HG03565 (cell line): ENCODE measurements at regions not wholly inside any gene's neighbourhood (a gene's known extent, or its start where the extent isn't known, plus 50 kb on each side); places are given as distances from the start of the nearest gene placed in this dataset.

Source experiments
- ATAC-seq: cut with Tn5 transposase; IDR thresholded peaks from one replicate; pipeline ENCODE4 v1.9.1; 2021; ENCODE audit warnings: mild to moderate bottlenecking, moderate library complexity; ENCODE audit not compliant: unreplicated experiment

DNA sequence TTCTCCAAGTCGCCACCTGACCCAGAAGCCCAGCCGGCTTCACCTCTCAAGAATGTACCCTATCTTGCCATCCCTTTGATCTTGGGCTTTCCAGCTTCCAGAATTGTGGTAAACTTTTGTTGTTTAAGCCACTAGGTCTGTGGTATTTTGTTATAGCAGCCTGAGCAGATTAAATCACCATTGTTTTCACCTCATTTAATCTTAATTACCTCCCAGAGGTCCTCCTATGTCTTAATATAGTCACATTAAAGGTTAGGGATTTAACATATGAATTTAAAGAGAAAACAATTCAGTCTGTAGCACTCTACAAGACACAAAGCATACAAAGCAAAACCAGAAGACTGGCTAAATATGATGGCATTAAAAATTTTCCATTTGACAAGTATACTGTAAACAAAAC, 123.4 kb upstream of the CADM2 start:
- no peak for ATAC-seq

DNA sequence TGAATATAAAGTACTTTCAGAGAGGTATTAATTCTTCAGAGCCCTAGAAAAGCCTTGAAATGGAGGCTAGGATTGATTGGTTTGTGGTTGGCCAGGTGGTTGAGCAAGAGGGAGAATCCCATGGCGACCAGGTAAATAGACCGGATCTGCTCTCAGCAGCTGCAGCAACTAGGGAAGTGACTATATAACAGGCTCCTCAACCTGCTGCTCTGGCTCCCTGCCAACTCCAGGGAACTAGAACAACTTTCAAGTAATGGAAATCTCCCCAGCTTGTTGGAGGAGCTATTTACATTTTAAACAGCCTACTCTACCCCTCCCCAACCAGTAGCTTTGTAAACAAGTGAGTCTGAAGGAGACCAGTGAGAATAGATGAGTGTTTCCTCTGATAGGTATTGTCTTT, 121.8 kb upstream of the CADM2 start:
- ATAC-seq = no peak

DNA sequence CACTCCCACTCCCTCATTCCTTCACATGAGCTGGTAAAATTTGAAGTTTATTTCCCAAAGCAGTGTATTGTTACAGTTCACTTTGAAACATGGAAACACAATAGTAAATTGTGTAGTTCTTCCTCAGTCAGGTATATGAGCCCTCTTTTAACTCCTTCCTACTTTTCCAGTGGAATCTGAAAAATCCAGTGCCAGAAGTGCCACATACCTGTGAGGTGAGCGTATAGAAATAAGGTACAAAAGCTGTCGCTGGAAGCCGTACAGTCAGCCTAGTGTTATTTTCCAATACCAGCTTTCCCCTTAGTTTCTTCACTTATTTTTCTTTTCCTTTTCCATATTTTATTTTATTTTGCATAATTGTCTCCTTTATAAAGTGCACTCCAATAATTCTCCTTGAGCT, 81.7 kb upstream of the CADM2 start:
- ATAC-seq = no peak

DNA sequence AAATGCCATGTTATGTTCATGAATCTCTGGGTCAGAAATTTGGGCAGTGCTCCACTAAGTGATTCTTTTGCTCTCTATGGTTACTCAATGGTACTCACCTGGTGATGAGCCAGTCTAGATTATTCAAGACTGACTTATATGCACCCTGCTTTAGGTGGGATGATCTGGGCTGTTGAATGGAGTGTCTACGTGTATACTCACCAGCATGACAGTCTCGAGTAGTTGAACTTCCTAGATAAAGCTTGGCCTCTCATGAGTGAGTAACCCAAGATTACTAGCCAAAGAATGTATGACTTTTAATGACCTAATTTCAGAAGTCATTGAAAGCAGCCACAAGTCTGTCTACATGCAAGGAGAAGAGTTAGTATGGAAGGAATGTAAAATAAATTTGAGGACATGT, 77.5 kb upstream of the CADM2 start:
- ATAC-seq = no peak

DNA sequence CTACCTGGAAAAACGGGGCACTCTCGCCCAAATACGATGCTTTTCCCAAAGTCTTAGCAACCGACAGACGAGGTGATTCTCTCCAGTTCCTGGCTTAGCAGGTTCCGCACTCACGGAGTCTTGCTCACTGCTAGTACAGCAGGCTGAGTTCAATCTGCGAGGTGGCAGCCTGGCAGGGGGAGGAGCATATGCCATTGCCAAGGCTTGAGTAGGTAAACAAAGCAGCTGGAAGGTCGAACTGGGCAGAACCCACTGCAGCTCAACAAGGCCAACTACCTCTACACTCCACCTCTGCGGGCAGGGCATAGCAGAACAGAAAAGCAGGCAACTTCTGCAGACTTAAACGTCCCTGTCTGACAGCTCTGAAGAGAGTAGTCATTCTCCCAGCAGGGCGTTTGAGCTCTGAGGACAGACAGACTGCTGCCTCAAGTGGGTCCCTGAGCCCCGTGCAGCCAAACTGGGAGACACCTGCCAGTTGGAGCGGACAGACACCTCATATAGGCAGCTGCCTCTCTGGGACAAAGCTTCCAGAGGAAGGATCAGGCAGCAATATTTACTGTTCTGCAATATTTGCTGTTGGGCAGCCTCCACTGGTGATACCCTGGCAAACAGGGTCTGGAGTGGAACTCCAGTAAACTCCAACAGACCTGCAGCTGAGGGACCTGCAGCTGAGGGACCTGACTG, 73.4 kb upstream of the CADM2 start:
- ATAC-seq = no peak

DNA sequence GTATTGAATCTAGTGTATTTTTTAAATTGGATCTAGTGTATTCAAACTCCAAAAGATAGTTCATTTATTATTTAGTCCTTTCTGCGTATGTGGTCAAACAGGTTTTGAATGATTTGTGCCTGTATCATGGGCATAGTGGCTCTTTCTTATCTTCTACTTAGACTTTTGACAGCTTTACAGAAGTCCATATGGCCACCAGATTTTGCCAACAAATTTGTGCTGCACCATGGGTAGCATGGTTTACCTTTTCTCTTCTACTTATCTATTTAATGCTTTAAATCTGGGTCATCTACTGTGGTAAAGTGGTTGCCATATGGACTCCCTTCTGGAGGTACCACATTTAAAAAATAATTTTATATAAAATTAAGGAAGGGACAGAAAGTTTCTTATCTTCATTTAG, 66.9 kb upstream of the CADM2 start:
- ATAC-seq = no peak

DNA sequence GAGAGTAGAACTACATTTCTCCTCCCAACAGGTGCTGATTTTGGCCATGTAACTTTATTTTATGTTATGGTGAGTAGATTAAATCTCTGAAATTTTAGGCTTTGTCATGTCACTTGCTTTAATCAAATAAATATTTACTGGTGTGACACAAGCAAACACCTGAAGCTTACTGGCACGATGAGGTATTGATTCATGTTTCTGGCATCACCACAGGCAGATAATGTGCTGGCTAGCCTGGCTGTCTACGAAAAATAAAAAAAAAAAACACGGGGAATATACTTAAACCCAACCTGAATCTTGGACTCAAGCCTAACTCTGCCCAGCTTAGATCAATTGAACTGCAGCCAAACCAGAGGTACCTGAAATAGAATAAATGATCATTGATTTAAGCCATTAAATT, 65.6 kb upstream of the CADM2 start:
- ATAC-seq = no peak

DNA sequence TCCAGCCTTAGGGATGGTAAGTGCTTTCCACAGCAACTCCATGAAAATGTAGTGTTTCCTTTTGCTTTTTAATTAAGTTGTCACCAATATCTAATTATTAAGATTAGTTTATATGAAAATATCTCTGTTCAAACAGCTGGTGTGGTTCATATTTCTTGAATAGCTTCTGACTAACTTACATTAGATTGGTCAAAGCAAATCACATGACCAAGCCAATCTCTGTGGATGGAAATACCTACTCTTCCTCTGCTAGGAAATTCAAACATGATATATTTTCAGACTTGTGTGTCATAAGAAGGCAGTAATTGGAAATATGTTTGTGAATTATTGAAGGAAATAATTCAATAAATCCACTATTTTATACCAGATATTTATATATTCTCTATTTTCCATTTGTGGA, 54.6 kb upstream of the CADM2 start:
- no peak for ATAC-seq

DNA sequence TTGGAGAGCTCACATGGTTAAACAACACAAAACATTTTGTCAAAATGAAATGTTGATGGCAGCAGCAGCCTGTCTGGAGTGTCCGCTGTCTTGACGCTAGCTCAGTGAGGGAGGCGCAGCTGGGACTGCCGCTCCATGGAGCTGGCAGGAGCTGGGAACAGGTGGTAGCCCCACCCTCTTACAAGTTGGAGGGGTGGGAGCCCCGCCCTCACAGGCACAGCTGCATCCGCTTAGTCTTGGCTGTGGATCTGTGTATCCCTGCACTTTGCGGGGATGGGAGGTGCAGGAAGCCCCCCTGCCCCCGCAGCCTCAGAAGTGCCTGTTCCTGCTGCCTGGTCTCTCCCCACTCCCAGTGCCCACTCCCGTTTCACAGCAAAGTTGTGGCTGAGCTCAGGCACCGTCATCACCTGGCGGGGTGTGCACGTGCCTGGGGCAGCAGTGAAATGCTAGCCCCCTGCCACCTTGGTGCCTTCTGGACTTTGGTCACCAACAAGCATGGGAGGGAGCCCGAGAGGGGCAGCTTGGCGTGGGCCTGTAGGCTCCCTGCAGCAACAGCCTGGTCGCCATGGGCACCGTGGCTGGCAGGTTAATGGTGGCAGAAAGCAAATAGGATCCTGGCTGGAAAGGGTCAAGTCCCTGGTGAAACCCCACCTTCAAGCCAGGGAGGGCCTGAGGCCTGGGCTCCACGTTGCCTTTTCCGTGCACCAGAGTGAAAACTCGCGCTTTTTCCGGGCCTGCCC, 53.8 kb upstream of the CADM2 start:
- ATAC-seq = no peak

DNA sequence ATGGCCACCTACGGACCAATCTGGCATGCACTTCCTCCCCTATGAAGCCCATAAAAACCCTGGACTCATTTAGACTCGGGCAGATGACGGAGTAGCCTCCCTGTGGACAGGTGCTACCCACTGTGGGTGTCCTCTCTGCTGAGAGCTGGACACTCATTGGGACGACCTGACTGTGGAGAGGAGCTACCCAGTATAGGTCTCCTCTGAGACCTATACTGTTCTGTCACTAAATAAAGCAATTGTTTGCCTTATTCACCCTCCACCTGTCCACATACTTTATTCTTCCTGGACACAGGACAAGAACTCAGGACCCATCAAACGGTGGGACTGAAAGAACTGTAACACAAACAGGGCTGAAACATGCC, 53.3 kb upstream of the CADM2 start:
- no peak for ATAC-seq

DNA sequence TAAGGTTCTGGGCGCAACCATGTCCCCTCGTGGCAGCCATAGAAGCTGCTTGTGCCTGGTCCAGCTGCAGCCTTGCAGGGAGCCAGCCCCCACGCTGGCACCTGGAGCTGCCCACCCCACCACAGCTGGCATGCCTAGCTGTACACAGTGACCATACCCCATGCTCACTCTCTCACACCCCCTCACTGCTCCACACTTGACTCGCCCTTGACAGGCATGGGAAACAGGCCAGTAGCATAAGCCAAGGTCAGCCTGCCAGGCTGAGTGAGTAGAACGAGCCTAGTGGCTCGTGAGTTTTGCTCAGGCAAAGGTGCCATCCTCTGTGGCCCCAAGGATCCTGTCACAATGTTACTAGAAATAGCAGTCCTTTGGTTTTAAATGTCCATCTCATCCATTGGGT, 52.7 kb upstream of the CADM2 start:
- ATAC-seq = no peak
